Esophagus squamous epithelium (tissue), 5 donors: ENCODE measurements at regions not wholly inside any gene's neighbourhood (a gene's known extent, or its start where the extent isn't known, plus 50 kb on each side); places are given as distances from the start of the nearest gene placed in this dataset.

Experiments used
- DNase-seq: peaks from one replicate; lab custom pipeline; 2025; lab: John Stamatoyannopoulos, UW
- H3K27ac ChIP-seq, 4 donors: fragments of 200-600 bp; sonication (generic); one replicate each; pipeline ENCODE4 v1.5.1; 2016 to 2019; ENCODE audit warnings: mild to moderate bottlenecking in 1 of 4
- H3K27me3 ChIP-seq, 4 donors: fragments of 200-600 bp; sonication (generic); 1 replicate in 3 of 4; 2 replicates in 1 of 4; pipeline versions ENCODE4 v1.5.1 to v1.6.0; 2017 to 2021; ENCODE audit warnings: antibody characterized with exemption in 1 of 4
- H3K36me3 ChIP-seq, 3 donors: fragments of 200-600 bp; sonication (generic); one replicate each; pipeline ENCODE4 v1.5.1; 2016 to 2019
- H3K4me1 ChIP-seq, 3 donors: fragments of 200-600 bp; sonication (generic); one replicate each; pipeline ENCODE4 v1.5.1; 2017 to 2019
- H3K4me3 ChIP-seq, 4 donors: fragments of 200-600 bp; sonication (generic); 1 replicate in 3 of 4; 2 replicates in 1 of 4; pipeline ENCODE4 v1.5.1; 2016 to 2019; ENCODE audit warnings: mild to moderate bottlenecking in 2 of 4, moderate library complexity in 1 of 4
- H3K9me3 ChIP-seq, 3 donors: fragments of 200-600 bp; sonication (generic); one replicate each; pipeline ENCODE4 v1.5.1; 2016 to 2019
- POLR2A ChIP-seq, 4 donors: fragments of 450-650 bp; IDR thresholded peaks; one replicate each; pipeline ENCODE4 v1.6.1; 2017; ENCODE audit warnings: antibody characterized with exemption in 4 of 4, mild to moderate bottlenecking in 4 of 4, moderate library complexity in 3 of 4
- WGBS, 2 donors: methylation state at CpG; one replicate each; pipeline ENCODE4 v1.1.5; 2018; 5-methylcytosine and 5-hydroxymethylcytosine counted together
- intact Hi-C: fragments of 100-400 bp; cut with DNase I; formaldehyde crosslinking; loops from one replicate; pipeline ENCODE4 v1.15.0; 2022
- TF ChIP-seq, protein P1 (sequence below), 6 experiments: fragments of 450-650 bp in 4 of 6; fragments of 200-600 bp in 2 of 6; sonication (generic) in 2 of 6; IDR thresholded peaks; one replicate each; pipeline ENCODE4 v1.5.1; 2016 to 2019; ENCODE audit warnings: antibody characterized with exemption in 6 of 6, mild to moderate bottlenecking in 4 of 6, moderate library complexity in 4 of 6
- donor health status: DM: yes; HTN: yes; CAD: no.

- intact Hi-C loops: no loop called here
- H3K4me3 ChIP-seq: no peak overlapping the region
- H3K27ac ChIP-seq: no peak overlapping the region
- H3K36me3 ChIP-seq: no peaks in the 10 kb centered on the region
- H3K27me3 ChIP-seq: no peaks in the 10 kb centered on the region
- DNase-seq: no peak
- H3K9me3 ChIP-seq: no peaks in the 10 kb centered on the region
- TF ChIP-seq POLR2A (IDR thresholded peaks at IDR 0.05): no peak
- no peaks in the 10 kb centered on the region for H3K4me1 ChIP-seq
- WGBS, 2 donors: 74 to 75% methylated on average over 2 of the region's 3 CpGs
Observed at GRCh38 chr7:52525772-52526341, 509.6 kb upstream of the POM121L12 start.

DNA sequence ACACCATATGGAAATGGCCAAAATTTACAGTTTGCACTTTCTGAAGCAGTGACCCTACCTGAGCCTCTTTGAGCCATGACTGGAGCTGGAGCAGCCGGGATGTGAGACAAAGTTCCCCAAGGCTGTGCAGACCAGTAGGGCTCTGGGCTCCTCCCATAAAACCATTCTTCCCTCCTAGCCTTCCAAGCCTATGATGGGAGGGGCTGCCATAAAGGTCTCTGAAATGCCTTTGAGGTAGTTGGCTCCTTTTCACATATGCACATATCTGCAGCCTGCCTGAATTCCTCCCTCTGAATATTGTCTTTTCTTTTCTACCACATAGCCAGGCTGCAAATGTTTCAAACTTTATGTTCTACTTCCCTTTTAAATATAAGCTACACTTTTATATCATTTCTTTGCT lies 516.6 kb upstream of the POM121L12 start:
- no peak overlapping the region for H3K4me3 ChIP-seq
- H3K4me1 ChIP-seq: no peaks in the 10 kb centered on the region
- TF ChIP-seq, protein P1, sequence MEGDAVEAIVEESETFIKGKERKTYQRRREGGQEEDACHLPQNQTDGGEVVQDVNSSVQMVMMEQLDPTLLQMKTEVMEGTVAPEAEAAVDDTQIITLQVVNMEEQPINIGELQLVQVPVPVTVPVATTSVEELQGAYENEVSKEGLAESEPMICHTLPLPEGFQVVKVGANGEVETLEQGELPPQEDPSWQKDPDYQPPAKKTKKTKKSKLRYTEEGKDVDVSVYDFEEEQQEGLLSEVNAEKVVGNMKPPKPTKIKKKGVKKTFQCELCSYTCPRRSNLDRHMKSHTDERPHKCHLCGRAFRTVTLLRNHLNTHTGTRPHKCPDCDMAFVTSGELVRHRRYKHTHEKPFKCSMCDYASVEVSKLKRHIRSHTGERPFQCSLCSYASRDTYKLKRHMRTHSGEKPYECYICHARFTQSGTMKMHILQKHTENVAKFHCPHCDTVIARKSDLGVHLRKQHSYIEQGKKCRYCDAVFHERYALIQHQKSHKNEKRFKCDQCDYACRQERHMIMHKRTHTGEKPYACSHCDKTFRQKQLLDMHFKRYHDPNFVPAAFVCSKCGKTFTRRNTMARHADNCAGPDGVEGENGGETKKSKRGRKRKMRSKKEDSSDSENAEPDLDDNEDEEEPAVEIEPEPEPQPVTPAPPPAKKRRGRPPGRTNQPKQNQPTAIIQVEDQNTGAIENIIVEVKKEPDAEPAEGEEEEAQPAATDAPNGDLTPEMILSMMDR (IDR thresholded peaks at IDR 0.05): no peak
- TF ChIP-seq POLR2A (IDR thresholded peaks at IDR 0.05): no peak
- no peaks in the 10 kb centered on the region for H3K27me3 ChIP-seq
- no peak for DNase-seq
- no peaks in the 10 kb centered on the region for H3K36me3 ChIP-seq
- intact Hi-C loops: no loop called here
- H3K9me3 ChIP-seq: peaks cover 0 to 14% (median 0%) of the 10 kb centered on the region in 3 donors
- no peak overlapping the region for H3K27ac ChIP-seq
- 88% methylated on average over 1 of the region's 1 CpG; no CpG with 5 or more reads in 1 of the 2 donors for WGBS, 2 donors

- Histone ChIP-seq H3K27ac (no peak overlapping the region), H3K36me3 (no peaks in the 10 kb centered on the region), H3K9me3 (peaks cover 0 to 7% (median 0%) of the 10 kb centered on the region in 3 donors), H3K27me3 (no peaks in the 10 kb centered on the region), H3K4me3 (no peak overlapping the region), H3K4me1 (no peaks in the 10 kb centered on the region)
- TF ChIP-seq, protein P1 (IDR thresholded peaks at IDR 0.05): no peak
- TF ChIP-seq POLR2A (IDR thresholded peaks at IDR 0.05): no peak
- WGBS, 2 donors: 88 to 91% methylated on average over 2 of the region's 2 CpGs
- DNase-seq: no peak
- intact Hi-C loops: no loop called here
Observed at GRCh38 chr7:52512656-52513055, 522.8 kb upstream of the POM121L12 start.

GRCh38 chr7:52507546-52508255 lies 527.7 kb upstream of the POM121L12 start:
- intact Hi-C loops: no loop called here
- H3K4me1 ChIP-seq: no peaks in the 10 kb centered on the region
- 48 to 52% methylated on average over 7 of the region's 7 CpGs for WGBS, 2 donors
- H3K27me3 ChIP-seq: no peaks in the 10 kb centered on the region
- H3K9me3 ChIP-seq: no peaks in the 10 kb centered on the region
- no peak overlapping the region for H3K4me3 ChIP-seq
- no peak for DNase-seq
- no peak overlapping the region for H3K27ac ChIP-seq
- TF ChIP-seq POLR2A (IDR thresholded peaks at IDR 0.05): no peak
- TF ChIP-seq, protein P1 (IDR thresholded peaks at IDR 0.05): no peak
- no peaks in the 10 kb centered on the region for H3K36me3 ChIP-seq

- DNase-seq: no peak
- TF ChIP-seq, protein P1 (IDR thresholded peaks at IDR 0.05): no peak
- no peak for TF ChIP-seq POLR2A (IDR thresholded peaks at IDR 0.05)
- intact Hi-C loops: no loop called here
- Histone ChIP-seq H3K27me3 (no peaks in the 10 kb centered on the region), H3K4me1 (no peaks in the 10 kb centered on the region), H3K27ac (no peak overlapping the region), H3K9me3 (no peaks in the 10 kb centered on the region), H3K4me3 (no peak overlapping the region), H3K36me3 (no peaks in the 10 kb centered on the region)
- 7 to 25% methylated on average over 2 of the region's 2 CpGs for WGBS, 2 donors
Observed at GRCh38 chr7:52506325-52506724, 529.1 kb upstream of the POM121L12 start.
